Thyroid gland (tissue), 4 donors: ENCODE measurements at regions not wholly inside any gene's neighbourhood (a gene's known extent, or its start where the extent isn't known, plus 50 kb on each side); places are given as distances from the start of the nearest gene placed in this dataset.

Experiments used
- CTCF ChIP-seq, 6 experiments: fragments of 200-600 bp in 3 of 6; fragments of 450-650 bp in 3 of 6; sonication (generic) in 3 of 6; IDR thresholded peaks; one replicate each; pipeline ENCODE4 v1.5.1; 2016 to 2019; ENCODE audit warnings: antibody characterized with exemption in 6 of 6, mild to moderate bottlenecking in 2 of 6, inconsistent platforms in 1 of 6, moderate library complexity in 1 of 6
- POLR2A ChIP-seq, 2 donors: fragments of 450-650 bp; IDR thresholded peaks; one replicate each; pipeline ENCODE4 v1.6.1; 2017; ENCODE audit warnings: antibody characterized with exemption in 2 of 2, mild to moderate bottlenecking in 2 of 2, moderate library complexity in 1 of 2

GRCh38 chr13:40136896-40137295 is 481.4 kb downstream of the COG6 start:
- TF ChIP-seq CTCF (IDR thresholded peaks at IDR 0.05) (no peak), POLR2A (IDR thresholded peaks at IDR 0.05) (no peak)
